ENCODE measurements at regions not wholly inside any gene's neighbourhood (a gene's known extent, or its start where the extent isn't known, plus 50 kb on each side); places are given as distances from the start of the nearest gene placed in this dataset.

DNA sequence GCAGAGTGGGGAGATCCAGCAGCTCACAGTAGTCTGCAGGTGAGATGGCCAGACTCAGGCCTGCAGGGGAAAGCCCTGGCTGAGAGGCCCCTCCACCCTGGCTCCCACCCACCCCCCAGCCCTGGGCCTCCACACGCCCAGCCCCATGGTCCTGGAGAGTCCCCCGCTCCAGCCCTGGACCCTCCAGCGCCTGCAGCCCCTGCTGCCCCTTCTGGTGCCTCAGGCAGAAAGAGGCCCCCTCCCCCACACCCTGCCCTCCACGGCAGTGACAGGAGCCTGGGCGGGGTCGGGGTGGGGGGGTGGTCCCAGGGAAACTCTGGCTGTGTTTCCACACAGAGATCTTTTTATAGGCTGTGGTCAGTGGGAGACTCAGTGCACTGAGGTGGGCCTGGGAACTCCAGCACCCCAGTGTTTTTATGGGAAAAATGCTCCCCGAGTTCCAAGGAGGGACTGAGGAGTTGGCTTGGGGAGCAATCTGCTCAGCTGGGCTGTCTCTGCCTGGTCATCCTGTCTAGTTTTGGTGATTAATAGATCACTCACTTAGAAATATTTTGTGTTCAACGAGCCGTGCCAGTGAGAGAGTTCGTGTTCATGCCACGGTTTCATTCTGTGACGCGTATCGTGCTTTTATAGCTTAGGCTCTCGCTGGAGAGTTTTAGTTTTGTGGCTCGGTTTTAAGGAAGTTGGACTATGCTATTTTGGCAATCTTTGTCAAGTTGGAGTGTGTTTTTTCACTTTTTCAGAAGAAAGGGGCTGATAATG is 53.1 kb upstream of the HGFAC start:
- H3K4me3 ChIP-seq (ENCODE audit: low read depth, low read length), result peak overlapping the region; percentile 53
- TF ChIP-seq, protein P1, sequence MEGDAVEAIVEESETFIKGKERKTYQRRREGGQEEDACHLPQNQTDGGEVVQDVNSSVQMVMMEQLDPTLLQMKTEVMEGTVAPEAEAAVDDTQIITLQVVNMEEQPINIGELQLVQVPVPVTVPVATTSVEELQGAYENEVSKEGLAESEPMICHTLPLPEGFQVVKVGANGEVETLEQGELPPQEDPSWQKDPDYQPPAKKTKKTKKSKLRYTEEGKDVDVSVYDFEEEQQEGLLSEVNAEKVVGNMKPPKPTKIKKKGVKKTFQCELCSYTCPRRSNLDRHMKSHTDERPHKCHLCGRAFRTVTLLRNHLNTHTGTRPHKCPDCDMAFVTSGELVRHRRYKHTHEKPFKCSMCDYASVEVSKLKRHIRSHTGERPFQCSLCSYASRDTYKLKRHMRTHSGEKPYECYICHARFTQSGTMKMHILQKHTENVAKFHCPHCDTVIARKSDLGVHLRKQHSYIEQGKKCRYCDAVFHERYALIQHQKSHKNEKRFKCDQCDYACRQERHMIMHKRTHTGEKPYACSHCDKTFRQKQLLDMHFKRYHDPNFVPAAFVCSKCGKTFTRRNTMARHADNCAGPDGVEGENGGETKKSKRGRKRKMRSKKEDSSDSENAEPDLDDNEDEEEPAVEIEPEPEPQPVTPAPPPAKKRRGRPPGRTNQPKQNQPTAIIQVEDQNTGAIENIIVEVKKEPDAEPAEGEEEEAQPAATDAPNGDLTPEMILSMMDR (IDR thresholded peaks at IDR 0.05; ENCODE audit: low read depth, low read length), result no peak

DNA sequence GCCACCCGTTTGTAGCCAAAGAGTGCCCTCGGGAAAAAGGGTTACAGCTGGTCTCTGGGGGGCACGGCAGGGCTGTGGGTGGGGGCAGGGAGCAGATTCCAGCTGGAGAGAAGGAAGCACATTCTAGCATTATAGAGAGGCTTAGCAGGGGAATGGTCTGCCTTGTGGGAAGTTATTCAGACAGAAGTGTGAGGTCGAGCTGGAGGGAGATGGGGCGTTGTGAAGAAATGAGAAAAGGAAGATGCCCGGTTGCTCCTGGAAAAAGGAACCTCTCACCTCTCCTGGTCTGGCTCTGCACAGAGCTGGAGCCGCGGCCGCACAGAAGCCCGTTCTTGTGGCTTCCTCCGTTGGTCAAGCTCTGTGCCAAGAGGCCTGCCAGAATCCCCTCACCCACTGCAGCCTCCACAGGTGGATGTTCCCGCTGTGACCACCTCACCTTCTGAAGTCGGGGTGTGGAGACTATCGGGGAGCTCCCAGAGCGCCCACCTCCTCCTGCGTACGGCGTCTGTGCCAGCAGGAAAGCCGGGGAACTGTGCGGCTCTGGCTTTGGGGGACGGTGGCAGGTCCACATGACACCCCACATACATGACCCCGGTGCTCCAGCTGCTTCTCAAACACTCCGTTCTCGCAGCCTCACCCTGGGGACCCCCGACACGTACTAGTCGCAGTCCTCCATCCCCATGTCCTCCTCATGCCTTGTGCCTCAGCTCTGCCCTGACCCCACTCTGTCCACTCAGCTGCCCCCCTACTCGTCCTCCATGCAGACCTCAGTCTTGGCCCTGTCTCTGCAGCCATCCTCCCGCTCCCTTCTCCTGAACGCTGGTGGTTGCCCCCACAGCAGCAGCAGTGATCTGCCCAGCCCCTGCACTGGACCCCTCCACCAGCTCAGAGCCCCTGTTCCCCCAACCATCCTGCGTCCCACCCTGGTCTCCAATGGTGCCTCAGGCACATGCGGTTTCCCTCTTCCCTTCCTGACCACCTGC is 52.2 kb upstream of the HGFAC start:
- TF ChIP-seq, protein P1 (IDR thresholded peaks at IDR 0.05; ENCODE audit: low read depth, low read length), result no peak

DNA sequence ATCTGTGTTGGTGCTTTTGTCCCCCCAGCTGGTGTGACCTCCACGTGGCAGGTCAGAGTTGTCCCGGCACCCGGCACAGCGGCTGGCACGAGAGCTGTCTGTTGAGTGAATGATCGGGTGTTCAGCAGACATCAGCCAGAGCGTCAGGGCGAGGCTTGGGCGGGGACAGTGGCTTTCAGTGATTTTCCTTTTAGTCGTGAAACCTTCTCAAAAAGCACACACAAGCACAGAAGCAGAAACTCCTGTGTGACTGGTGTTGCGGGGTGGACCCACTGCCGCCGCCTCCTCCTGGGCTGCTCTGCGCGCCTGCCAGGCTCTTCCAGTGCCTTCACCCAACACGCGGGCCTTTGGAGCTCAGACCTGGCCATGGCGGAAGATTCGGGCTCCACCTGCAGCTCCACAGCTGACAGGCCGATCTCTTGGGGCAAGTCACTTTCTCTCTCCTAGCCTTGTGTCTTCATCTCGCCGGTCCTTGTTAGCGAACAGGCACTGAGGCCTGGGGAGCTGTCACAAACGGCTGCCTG is 51.4 kb upstream of the HGFAC start:
- TF ChIP-seq, protein P1 (IDR thresholded peaks at IDR 0.05; ENCODE audit: low read depth, low read length), result no peak
- H3K4me3 ChIP-seq (ENCODE audit: low read depth, low read length), result no peak overlapping the region

More for the DNA sequence above, 52.2 kb upstream of the HGFAC start:
- H3K4me3 ChIP-seq (ENCODE audit: low read depth, low read length), result peak overlapping the region; percentile 53

DNA sequence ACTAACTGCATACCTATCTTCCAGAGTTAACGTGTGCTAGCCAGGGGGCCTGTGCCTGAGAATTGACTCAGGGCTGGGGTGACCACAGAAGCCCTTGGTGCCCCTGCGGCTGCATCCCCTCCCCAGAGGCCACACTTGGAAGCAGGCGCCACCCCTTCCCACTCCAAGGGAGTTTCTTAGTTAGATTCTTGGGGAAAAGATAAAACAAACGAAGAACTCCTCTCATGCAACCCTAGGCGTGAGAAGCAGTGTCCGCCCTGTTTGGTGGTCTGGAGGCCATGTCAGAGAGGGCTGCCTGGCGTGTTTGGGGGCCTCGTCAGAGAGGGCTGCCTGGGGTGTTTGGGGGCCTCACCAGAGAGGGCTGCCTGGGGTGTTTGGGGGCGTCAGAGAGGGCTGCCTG is 50.3 kb upstream of the HGFAC start:
- TF ChIP-seq, protein P1 (IDR thresholded peaks at IDR 0.05; ENCODE audit: low read depth, low read length), result no peak
- no peak overlapping the region for H3K4me3 ChIP-seq (ENCODE audit: low read depth, low read length)
